Hematopoietic multipotent progenitor cell treated with erythropoietin and hydrocortisone succinate and interleukin-3 and kit ligand, for 8 days (in vitro differentiated cells): ENCODE measurements at regions not wholly inside any gene's neighbourhood (a gene's known extent, or its start where the extent isn't known, plus 50 kb on each side); places are given as distances from the start of the nearest gene placed in this dataset.
"Not testable (repeated sequence)": the region's sequence is repeated elsewhere in the genome, so short reads cannot be mapped to it uniquely, and the experiment has no call there.

ENCODE experiments used
- DNase-seq: peaks from one replicate; pipeline ENCODE4 v3.0.0-alpha.2; 2015

DNA sequence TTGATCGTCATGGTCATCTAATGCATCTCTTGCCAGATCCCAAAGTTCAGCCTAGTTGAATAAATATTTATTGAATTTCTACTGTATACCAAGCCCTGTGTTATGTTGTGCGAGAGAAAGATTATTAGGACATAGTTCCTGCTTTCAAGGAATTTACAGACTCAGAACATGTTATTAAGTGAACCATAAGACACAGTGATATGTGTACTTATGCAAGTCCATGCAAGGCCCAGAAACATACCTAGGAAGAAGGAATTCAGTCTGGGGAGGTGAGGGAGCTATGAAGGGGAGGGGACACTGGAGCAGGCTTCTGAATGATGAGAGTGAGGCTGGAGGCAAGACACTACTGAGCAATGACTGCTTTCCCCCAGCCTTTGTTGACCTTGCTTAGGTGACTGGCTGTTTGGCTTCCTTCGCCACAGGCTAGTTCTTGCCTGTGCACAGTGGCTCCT, 81.4 kb downstream of the ACAA2 start:
- no peak for DNase-seq

DNA sequence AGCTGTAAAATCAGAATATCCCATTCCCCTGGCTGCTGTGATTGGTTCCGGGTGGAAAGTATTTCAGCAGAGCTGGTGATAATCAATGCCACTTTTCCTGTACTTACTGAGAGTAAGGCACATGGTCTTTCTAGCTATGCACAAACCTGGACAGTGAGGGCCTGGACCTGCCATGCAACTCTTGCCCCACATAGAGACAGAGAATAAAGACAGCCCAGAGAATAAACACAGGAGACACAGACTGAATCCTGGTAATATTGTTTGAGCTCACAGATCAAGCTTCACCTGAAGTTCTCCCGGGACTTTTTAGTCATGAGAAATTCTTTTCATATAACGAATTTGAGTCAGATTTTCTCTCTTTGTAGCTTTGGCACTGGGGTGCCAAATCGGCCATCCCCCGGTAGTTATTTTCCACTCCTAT, 81.9 kb downstream of the ACAA2 start:
- DNase-seq, result no peak

DNA sequence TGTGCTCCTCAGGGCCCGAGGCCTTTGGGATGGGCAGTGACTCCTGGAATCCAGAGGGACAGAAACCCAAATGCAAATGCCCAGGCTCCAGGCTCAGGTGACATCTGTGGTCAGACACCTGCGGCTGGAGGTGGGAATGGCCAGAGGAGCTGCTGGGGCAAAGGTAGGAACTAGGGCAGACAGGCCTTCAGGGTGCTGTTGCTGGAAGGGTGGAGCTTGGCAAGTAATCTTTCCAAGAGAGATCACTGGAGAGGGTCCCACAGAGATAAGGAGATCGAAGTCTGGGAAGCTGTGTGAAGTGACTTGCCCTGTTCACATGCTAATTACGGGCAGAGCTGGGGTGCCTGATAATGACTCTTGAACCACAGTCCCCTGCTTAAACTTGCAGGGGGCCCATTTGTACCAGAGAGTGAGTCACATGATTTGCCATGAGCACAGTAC, 82.4 kb downstream of the ACAA2 start:
- no peak for DNase-seq

DNA sequence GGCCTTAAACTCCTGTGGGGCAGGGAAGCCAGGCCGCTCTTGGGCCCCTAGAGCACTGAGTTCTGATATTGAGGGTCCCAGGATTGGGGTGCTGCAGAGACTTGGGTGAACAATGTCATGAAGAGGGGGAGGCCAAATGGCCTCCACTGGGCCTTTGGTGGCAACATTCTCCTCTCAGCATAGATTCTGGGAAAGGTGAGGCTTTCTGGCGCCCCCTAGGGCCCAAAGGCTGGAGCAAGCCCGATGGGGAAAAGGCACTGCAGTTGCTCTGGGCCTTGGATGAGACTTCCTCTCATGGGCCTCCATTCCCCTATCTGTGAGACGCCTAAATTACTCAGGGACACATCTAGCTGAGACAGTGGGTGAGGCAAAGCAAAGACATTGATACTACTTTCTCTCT, 84.8 kb downstream of the ACAA2 start:
- DNase-seq, result peak; percentile 60

DNA sequence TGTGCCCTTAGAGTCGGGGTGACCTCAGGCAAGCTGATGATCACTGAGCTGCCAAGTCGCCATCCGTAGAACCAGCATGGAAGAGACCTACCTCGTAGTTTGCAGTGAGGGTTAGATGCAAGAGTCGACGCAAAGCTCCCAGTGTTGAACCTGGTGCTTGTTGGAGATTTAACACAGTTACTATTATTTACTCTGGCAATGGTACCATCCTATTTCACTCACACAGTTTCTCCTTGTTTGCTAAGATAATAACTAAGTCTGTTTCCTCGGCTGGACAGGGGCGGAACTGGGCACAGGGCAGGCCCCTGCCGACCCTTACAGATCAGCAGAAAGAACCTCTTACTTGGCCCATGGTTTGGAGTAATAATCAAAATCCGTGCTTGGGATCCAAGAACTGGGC, 85.5 kb downstream of the ACAA2 start:
- DNase-seq, result no peak

DNA sequence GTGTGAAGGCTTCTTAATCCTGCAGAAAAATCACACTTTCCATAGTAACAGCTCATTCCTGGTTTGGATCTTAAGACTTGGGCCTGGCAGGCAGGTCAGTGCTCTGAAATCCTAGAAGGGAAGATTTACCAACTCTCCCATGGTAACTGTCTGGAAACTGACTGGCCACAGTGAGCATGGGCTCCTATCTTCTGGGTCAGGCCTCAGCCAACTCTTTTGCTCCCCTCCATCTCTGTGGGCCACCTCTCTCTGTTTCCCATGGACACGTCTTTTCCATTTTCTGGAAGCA, 86.7 kb downstream of the ACAA2 start:
- no peak for DNase-seq

DNA sequence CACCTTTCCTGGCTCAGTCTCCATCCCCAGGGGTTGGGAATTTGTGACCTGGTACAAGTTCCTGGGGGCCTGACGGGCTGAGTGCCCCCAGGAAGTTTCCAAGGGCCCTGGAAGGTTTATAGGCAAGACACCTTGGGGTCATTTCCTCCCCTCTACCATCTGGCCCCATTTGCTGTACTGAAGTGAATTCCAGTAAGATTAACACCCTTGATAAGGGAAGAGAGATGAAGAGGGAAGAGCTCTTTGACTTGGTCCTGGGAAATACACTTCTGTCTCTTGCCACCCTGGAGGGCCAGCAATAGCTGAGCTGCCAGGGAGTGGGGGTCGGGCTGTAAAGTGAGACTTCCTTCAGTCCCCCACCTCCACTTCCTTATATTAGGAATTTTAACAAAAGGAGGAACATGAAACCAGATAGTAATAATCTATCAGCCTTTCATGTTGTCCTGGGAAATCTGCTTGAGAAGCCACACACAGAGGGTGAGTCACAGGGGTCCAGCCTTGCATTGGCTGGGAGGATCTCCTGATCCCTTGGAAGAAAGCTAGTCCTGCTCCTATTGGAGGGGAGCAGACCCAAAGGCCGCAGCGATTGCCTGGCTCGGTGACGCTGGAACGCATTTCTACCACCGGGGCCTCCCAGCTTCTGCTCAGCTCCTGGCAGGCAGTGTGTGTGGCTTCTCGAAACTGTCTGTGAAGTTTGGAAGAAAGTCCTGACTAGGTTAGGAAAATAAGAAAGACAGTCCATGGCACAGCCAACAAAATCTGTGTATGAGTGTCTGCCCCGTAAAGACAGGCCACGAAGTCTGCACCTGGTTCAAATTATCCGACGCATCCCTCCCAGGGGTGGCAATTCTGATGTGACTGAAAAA, 87.3 kb downstream of the ACAA2 start:
- DNase-seq, result no peak

DNA sequence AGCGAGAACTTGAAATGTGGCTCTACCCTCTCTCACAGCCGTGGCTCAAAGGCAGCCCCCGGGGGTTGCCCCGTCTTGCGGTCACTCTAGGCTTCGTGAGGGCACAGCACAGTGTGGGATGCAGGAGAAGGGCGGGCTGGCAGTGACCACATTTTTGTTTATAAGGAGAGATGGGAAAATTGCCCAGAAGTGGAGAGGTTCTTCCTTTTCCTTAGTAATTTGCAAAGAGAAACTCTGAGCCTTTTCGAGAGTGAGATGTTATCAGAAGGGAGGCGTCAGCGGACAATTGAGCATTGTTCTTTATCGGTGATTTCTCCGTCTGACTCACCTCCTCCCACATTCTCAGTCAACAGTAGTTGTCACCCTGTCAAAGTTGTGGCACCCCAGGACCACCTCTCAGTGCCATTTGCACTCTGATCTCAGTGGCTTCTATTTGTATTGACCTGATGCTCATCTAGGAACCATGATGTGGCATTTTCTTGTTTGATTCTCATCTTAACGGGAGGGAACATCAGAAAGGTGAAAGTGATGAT, 89.6 kb downstream of the ACAA2 start:
- DNase-seq, result no peak

DNA sequence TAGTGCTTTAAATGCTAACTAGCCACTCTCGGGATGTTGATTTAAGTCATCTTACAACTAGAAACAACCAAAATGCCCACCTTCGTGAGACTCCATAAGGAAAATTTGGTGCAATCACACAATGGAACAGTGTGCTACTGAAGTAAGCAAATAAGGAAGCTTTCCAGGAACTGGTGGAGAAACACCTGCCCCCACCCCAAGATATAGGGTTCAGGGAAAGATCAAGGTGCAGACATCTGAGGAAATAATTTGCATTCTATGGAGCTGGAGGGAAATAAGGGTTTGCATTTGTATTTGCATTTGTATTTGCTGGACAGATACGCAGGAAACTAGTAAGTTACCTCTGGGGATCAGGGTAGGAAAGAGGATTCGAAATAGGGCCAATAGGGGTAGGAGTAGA, 90.9 kb downstream of the ACAA2 start:
- no peak for DNase-seq

DNA sequence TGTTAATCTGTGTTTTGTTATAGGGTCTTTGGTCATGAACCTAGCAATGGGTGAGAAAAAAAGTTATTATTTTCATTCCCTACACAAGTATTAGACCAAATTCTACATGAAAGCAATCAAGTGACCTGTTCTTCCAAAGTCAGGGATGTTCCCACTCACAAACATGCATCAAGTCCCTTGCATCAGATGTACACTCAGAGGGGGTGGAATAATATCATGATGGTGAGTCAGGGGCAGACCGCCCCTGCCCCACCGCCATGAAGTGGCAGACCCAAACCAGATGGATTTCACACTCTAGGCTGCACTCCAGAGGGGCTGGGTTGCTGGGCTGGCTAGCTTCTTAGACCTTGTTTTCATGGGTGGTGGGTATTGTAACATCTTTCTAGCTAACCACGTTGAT, 91.4 kb downstream of the ACAA2 start:
- DNase-seq, result no peak

DNA sequence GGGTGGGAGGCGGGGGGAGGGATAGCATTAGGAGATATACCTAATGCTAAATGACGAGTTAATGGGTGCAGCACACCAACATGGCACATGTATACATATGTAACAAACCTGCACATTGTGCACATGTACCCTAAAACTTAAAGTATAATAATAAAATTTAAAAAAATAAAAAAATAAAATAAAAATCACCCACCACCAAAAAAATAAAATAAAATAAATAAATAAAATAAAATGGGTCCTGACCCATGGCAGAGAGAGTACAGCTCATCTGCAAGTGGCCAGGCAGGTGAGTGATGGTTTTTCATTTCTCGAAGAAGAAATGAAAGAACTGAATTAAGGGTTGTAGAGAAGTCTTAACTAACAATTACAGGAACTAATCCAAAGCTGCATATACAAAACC, 92.4 kb downstream of the ACAA2 start:
- not testable (repeated sequence) for DNase-seq

DNA sequence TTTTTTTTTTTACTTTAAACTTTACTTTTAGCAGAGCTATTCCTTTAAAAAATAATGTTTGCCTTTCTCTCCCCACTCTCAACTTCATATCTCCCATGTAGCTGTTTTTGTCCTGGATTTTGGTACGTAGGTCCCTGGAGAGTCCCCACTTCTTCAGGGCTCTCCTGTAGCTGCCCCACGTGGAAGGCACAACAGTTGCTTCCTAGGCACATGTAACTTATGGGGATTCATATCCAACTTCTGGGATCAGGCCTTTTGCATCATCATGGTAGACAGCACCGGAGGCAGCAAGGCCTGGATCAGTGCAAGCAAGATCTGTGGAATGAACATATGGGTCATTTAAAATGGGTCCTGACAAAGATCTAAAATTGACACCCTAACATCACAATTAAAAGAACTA, 95.7 kb downstream of the ACAA2 start:
- no peak for DNase-seq

DNA sequence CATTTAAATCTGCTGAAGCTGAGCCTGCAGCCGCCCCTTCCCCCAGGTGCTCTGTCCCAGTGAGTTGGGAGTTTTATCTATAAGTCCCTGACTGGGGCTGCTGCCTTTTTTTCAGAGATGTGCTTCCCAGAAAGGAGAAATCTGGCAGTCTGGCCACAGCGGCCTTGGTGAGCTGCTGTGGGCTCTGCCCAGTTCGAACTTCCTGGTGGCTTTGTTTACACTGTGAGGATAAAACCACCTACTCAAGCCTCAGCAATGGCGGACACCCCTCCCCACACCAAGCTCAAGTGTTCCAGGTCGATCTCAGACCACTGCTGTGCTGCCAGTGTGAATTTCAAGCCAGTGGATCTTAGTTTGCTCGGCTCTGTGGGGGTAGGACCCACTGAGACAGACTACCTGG, 97.3 kb downstream of the ACAA2 start:
- DNase-seq, result no peak

DNA sequence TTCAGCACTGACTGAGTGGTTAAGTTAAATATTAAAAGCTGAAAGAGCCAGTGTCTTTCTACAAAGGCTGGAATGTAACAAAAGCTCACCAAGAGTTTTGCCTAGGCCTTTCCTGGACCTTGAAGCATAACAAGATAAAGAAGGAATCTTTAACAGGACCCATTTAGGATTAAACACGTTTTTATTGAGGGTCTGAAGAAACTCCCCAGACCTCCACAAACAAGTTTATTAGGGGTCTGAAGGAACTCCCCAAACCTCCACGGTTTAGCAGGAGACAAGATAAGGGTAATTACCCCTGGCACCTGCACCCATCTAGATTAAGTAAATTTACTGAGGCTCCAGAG, 104.0 kb downstream of the ACAA2 start:
- DNase-seq, result no peak

DNA sequence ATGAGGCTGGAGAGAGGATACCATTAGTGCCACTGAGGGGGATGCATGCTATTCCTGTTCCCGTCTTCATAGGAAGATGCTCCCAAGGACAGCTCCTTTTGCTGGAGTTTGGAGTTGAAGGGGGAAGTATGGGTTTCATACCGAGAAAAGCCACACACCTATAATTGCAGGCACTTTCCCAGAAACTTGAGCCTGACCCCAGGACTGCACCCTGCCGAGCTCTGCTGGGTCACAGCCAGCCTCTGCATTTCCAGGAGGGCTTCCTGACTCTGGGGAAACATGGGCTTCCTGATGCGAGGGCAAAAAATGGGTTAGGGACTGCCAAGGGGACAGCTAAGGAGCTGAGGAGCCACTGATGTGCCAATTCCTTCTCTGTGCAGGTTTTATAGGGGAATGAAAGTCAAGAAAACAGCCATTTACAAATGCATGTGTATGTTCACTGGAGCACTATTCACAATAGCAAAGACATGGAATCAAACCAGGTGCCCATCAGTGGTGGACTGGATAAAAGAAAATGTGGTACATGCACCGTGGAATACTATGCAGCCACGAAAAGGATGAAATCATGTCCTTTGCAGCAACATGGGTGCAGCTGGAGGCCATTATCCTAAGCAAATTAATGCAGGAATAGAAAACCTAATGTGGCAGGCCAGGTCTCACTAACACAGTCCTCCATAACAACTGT, 104.5 kb downstream of the ACAA2 start:
- DNase-seq, result no peak

DNA sequence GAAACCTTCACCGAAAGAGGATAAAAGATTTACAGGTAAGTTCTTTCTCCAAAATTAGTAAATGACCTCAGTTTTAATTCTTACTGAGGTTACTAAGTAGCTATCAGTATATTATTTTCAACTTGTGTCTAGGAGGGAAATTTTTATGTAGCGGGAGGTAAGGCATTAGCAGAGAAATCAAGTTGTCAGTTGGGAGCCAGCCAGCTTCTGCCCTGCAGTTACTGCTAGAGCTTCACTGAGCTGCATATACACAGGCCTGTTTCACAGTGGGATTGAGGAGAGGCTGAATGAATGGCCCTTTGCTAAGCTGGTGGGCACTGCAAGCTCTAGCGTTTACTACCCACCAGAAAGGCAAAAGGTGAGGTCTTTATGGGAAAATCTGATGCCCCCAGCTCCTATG, 105.7 kb downstream of the ACAA2 start:
- no peak for DNase-seq

DNA sequence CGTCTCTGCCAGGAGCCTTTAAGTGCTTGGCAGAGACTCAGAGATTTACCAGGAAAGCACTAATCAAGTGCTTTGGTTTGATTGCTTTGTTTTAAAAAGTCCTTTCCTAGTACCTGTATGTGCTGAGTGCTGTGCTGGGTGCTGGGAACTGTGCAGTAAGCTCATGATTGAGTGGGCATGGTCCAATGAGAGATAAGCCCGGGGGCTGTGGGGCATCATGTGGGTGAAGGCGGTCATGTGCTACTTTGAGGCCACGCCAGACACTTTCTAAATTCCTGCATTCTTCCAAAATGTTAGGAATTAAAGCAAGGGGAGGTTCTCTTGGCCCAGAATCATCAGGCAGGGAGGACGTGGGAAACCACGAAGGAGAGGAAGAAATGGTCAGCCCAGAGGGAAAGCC, 109.0 kb downstream of the ACAA2 start:
- no peak for DNase-seq

DNA sequence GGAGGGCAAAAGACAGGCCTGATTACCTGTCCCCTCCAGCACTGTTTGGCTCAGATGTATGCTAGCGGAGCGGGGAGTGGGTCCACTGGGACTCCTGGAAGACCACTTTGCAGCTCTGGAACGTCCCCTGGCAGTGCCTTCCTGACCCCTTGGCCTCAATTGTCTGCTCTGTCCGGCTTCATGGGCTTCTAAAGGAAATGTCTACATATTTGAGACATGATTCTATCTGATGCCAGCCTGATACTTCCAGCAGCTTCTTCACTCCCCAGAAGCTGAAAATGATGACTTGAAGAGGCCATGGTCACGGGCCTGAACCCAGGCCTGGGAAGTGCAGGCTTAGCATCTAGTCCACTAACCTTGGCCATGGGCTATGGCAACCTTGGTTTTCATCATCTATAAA, 112.1 kb downstream of the ACAA2 start:
- no peak for DNase-seq

DNA sequence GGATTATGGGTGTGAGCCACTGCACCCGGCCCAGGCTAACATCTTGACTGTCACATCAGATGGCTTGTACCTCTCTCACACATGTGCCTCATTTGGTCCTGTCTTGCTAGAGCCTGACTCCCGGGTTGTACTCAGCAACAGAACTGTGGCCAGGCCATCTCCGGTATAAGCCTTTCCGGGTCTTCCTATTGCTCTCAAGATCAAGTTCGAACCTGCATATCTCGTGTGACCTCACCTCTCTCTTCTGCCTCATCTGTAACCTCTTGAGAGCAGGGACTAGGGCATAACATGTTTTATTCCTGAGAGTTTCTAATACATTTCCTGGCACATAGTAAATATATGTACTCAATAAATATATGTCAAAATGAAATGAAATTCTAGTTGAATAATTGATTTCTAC, 114.0 kb downstream of the ACAA2 start:
- no peak for DNase-seq

DNA sequence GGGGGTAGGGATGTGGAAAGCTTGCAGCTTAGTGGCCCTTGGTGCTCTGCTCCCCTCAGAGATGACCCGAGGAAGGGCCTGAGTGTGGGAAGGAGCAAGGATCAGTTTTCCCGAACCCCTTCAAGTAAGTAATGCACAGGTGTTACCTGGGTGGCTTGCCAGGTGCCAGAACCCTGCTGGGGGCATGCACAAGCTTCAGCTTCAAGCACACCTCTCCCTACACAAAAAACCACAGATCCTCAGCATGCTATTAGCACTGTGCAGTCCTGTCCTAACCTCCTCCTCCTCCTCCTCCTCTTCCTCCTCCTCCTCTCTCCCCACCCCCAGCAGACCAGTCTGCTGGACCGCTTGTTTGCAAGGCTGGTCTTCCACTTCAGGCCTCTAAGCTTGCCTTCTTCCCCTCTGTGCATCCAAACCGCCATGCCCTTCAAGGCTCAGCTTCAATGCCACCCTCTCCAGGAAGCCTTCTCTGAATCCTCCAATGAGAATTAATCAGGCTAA, 114.8 kb downstream of the ACAA2 start:
- no peak for DNase-seq

DNA sequence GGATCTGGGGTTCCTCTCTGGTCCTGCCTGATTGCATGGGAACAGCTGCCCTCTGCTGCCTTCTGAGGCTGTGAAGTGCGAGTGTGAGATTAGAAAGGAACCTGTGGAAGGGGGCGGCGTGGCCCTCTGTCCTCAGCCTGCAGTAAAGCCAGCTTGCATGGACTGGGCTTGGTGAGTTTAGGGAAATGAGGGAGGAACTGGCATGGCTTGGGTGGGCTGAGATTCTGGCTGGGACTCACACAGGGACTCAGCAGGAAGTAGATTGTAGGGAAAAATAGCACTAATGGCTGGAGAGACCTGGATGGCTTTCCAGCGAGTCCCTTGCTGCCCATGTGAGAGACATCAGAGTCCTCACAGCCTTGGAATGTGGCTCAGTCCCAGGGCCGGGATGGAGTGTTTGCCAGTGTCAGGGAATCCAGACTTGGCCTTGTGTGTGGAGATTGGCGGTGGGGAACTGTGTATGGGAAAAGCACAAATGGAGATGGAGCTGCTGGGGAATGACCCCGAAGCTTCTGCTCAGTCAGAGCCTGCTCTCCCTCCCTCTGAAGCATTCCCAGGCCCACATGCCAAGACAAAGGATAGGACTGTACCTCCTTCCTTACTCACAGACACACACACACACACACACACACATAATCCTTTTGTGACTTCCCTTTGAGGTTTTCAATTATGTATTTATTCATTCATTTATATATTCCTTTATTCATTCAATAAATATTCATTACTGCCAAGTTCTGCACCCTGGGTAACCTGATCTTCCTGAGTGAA, 115.4 kb downstream of the ACAA2 start:
- no peak for DNase-seq

DNA sequence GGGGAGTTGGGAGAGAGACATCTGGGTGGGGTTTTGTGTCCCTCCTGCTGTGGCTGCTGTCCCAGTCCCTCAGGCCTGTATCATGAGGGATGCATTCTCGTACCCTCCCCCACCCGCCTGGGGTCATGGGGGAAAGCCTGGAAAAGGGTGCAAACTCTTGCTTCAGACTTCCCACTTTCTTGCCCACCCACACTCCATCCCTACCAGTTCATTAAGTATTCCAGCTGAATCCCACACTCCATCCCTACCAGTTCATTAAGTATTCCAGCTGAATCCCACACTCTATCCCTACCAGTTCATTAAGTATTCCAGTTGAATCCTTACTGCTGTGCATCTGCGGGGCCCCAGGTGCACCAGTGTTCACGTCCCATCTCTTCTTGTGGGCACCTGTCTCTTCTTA, 116.3 kb downstream of the ACAA2 start:
- no peak for DNase-seq

DNA sequence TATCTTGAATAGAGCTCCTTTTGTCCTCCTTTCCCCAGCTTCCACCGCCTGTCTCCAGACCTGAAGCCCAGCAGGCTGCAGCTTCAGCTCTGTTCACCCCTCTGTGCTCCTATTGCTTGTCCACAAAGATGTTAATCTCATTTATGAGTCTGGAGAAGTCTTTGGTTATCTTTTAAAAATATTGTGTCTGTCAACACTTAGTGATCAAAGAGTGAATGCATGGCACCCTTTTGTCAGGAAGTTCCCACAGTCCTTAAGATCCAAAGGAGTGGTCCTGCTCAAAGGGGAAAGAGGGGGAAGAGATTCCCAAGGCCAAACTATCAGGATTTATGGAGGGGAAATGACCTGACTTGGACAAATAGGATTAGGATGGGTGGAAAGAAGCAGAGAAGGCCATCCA, 118.9 kb downstream of the ACAA2 start:
- DNase-seq, result no peak

DNA sequence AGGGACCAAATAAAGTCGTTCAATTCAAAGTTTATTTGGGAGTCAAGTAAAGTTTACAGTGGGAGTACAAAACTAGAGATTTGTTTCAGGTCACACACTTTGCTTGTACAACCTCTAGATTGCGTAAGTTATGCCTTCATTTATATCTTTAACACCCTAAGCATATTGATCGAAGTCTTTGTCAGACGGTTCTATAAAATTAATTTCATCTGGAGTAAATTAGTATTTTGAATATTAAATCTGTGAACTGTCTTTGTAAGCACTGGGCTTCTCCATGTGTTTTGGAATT, 119.7 kb downstream of the ACAA2 start:
- DNase-seq, result no peak
